HG02885 (cell line): ENCODE measurements at regions not wholly inside any gene's neighbourhood (a gene's known extent, or its start where the extent isn't known, plus 50 kb on each side); places are given as distances from the start of the nearest gene placed in this dataset.

Source experiments
- ATAC-seq: cut with Tn5 transposase; IDR thresholded peaks from one replicate; pipeline ENCODE4 v1.9.1; 2021; ENCODE audit warnings: mild to moderate bottlenecking; ENCODE audit not compliant: unreplicated experiment, poor library complexity

DNA sequence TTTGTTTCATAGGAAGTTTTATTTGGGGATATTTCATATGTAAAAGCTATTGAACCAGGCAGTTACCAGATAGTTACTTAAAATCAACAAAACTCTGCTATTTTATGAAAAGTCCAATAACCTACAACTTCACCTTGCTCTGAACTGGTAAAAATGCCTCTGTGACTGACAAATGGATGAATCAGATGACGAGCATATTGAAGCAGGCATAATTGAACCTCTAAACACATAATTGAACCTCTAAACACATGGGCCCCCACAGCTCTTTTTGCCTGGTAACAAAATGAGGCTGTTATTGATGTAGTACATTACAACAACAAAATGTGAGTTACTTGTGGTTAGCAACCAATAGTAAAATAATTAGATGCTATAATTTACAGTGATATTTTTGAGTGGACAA is 99.7 kb downstream of the MBL2 start:
- no peak for ATAC-seq

DNA sequence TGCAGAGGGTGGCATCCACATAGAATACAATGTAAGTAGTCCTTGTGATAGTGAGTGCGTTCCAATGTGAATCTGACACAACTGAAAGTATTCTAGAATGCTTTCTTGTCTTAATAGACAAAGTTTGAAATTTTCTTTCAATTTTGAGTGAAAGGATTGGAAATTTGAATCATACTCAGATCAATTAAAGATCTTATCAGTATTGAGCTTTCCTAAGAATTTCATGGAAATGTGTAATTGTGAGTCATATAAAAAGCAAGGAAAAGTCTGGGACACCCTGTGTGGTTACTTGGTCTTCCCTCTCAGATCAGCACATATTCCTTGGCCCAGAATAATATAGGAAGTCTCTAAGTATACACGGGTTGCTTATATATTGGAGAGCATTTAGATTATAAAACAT is 99.1 kb downstream of the MBL2 start:
- ATAC-seq: no peak

DNA sequence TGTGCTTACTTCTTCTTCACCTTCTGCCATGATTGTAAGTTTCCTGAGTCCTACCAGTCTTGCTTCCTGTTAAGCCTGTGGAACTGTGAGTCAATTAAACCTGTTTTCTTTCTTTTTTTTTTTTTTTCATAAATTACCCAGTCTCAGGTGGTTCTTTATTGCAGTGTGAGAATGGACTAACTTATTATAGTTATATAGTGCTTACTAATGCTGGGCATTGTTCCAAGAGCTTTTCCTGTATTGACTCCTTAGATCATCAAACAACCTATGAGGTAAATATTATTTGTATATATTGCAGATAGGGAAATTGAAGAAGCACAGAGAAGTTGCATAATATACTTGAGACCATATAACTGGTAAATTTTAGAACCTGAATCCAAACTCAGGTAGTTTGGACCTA is 98.1 kb downstream of the MBL2 start:
- ATAC-seq: no peak

DNA sequence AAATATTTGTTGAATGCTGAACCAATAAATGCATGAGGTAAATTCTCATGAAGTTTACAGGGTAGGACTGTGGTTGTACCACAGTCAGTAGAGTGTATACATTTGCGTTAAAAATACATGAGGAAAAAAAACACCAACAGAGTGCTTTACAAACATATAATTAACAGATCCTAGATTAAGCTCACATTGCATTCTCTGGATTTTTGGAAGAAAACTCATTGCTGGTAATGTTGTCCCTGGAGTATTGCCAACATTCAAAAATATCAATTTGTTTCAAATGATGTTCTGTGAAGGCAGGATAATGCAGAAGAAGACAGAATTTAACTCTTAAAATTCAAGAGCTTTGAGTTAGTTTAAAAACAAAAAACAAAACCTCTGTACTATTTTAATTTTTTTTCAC is 95.5 kb downstream of the MBL2 start:
- no peak for ATAC-seq

DNA sequence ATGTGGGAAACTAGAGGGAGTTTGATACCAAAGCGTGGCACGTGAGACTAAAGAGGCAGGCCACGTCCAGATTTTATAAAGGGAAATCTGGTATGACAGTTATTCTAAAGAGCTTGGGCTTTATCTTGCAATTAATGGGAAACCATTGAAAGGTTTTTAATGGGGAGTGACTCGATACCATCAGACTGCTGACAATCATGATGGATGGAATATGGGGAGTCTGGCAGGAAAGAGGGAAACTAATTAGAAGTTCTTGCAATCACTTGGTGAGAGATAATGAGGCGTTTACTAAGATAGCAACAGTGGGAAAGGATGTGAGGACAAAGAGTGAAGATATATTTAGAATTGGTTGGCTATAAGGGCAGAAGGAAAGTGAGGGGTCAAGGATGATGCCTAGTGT is 94.0 kb downstream of the MBL2 start:
- no peak for ATAC-seq

DNA sequence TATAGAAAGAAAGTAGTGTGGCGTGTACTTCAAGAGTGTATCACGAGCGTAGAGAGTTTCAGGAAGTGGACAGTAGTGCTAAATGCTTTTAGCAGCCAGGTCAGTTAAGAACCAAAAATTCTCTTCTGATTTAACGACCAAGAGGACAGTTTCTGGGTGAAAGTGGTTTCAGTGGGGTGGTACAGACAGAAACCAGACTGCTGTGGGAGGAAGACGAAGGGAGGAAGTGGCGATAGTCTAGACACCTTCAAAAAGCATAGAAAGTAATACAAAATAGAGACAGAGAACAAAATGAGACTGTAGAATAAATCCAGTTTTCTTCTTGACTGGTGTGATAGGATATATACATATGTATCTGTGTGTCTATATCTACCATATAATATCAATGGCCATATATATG is 93.5 kb downstream of the MBL2 start:
- ATAC-seq: peak; percentile 75

DNA sequence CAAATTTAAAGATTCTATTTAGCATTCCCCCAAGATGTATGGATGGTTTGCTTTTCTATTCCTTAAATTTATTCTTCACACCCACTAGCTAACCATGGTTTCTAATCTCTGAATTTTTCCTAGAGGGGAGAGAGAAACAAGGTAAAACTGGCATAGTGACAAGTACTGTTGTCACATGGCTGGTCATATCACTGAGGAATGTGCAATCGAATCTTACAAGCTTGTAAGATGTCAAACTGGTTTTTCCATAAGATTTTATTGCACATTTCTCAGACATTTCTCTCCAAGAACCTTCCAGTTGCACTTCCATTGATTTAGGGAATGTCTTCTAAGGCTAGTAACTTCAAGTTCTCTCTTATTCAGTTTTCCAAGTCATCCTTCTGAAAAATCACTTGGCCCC is 89.8 kb downstream of the MBL2 start:
- ATAC-seq: no peak

DNA sequence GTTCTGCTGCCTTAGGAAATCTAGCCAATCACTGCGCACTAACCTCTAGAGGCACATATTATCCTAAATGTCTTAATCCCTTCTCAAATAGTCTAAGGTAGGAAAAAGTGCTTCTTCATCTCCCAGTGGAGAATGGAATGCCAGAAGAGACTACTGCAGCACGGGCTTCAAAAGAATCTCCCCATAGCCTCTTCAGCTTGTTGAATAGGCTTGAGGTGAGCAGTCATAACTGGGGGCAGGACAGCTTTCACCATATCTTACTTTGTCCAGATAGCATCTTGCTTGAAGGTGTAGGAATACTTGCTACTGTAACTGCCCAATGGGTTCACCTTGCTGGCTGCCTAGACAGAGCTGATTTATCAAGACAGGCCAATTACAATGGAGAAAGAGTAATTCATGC is 88.8 kb downstream of the MBL2 start:
- no peak for ATAC-seq

DNA sequence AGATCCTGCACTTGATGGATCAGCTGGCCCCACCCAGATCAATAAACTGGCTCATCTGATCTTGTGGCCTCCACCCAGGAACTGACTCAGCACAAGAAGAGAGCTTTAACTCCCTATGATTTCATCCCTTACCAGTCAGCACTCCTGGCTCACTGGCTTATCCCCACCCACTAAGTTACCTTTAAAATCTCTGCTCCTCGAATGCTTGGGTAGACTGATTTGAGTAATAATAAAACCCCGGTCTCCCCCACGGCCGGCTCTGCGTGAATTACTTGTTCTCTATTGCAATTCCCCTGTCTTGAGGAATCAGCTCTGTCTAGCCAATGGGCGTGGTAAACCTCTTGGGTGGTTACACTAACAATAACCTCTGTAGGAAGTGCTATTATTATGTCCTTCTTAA is 83.7 kb downstream of the MBL2 start:
- ATAC-seq: no peak

DNA sequence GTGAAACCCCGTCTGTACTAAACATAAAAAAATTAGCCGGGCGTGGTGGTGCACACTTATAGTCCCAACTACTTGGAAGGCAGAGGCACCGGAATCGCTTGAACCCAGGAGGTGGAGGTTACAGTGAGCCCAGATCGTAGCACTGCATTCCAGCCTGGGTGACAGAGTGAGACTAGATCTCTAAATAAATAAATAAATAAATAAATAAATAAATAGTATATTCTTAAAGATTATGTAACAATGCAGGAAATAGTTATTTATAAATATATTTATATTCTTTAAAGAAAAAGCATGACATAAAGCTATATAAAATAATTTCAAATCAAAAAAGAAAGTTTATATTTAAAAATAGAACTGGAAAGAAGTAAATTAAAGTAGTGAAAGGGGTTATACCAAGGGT is 76.4 kb downstream of the MBL2 start:
- ATAC-seq: no peak

DNA sequence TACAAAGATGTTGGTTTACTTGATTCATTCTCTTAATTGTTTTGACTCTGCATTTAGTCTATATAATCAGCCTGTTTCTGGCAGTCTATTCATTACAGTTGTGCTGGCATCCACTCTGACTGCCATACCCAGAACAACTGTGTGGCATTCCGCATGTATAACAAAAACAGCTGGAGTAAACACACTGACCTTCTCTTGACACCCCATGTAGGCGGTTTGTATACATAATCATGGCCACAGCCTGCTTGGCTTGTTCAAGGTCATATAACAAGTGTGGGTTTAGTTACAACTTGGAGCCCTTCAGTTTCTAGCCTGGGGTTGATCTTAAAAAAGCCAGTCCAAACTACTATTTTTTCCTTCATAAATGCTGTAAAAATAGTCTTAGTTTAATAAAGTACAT is 70.9 kb downstream of the MBL2 start:
- ATAC-seq: no peak

DNA sequence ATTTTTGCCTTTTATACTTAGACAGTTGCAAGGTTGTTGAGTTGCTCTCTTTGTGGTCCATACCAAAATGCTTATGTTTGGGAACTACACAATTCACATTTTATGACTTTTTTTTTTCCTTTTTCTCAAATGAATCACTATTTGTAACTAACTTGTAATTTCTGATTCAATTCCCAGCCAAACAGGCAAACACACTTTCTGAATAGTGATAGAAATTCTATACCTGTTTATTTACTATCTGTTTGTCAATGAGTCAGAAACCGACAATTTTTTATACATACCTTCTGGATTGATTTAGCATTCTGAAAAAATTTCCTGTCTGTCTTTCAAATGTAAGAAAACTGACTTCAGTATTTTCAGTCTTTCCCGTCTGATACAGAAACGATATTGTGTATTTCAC is 69.1 kb downstream of the MBL2 start:
- no peak for ATAC-seq

DNA sequence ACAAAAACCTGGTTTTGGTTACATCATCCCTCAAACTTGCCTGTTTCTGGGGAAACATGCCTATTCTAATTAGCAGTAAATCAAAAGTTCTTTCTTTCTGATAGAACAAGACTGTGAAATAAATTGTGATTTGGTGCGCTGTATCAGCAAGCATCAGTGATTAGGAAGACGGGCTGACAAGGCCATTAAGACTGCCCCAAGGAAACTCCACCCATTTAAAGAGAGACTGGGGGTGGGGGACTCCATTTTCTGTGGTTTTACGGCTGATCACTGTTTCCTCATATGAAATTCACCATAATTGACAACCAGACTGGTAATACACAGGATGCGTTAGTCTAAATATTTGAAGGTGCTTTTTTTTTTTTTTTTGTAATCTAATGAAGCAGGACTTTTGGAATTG is 68.7 kb downstream of the MBL2 start:
- ATAC-seq: no peak

DNA sequence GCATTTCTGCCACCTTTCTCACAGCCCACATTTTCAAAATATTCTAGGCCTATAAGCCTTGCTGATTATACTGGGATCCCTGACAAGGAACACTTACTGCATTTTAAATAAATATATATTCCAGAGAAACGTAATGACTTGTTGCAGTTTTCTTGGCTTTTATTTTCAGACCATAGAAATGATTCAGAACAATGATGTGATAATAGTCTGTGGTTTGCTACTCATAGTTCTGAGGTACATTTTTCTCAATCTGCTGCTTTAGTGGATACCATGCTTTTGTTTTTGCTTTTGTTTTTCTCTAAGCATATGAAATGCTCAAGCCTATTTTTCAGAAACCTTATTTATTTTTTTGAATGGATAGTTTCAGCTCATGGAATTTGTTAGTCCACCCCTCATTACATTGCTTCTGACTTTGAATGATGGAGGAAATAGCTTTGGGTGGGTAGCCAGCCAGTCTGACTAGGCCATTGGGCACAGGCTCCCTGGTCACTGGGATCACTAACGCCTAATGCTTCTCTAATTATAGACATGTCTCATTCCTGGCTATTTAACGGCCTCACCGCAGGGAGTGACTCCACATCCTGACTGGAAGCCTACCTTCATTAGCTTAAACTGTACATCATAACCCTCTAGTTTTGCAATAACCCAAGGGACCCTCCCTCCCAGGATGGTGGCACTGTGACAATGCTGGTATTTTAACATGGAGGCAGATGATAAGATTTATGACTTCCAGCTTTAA is 66.1 kb downstream of the MBL2 start:
- ATAC-seq: no peak
